Endothelial cell (in vitro differentiated cells): ENCODE measurements at regions not wholly inside any gene's neighbourhood (a gene's known extent, or its start where the extent isn't known, plus 50 kb on each side); places are given as distances from the start of the nearest gene placed in this dataset.

Experiments
- DNase-seq: peaks from one replicate; pipeline ENCODE4 v3.0.0; 2021; ENCODE audit warnings: low spot score
- H3K27ac Mint-ChIP-seq: one replicate; pipeline ENCODE4 v1.8.0; 2021; ENCODE audit warnings: mixed read lengths, inconsistent platforms; ENCODE audit not compliant: unreplicated experiment
- H3K27me3 Mint-ChIP-seq: one replicate; pipeline ENCODE4 v1.8.0; 2021; ENCODE audit warnings: mild to moderate bottlenecking, moderate library complexity, mixed read lengths, inconsistent platforms; ENCODE audit not compliant: unreplicated experiment
- H3K36me3 Mint-ChIP-seq: one replicate; pipeline ENCODE4 v1.8.0; 2021; ENCODE audit warnings: mild to moderate bottlenecking, low read depth, mixed read lengths, inconsistent platforms; ENCODE audit not compliant: unreplicated experiment
- H3K4me1 Mint-ChIP-seq: one replicate; pipeline ENCODE4 v1.8.0; 2021; ENCODE audit warnings: mild to moderate bottlenecking, mixed read lengths, inconsistent platforms; ENCODE audit not compliant: unreplicated experiment
- H3K4me3 Mint-ChIP-seq: one replicate; pipeline ENCODE4 v1.8.0; 2021; ENCODE audit warnings: mild to moderate bottlenecking, mixed read lengths, inconsistent platforms; ENCODE audit not compliant: unreplicated experiment
- H3K9me3 Mint-ChIP-seq: one replicate; pipeline ENCODE4 v1.8.0; 2021; ENCODE audit warnings: mixed read lengths, inconsistent platforms; ENCODE audit not compliant: unreplicated experiment
- TF ChIP-seq, protein P1 (sequence below): fragments of 200-600 bp; sonication (generic); IDR thresholded peaks from one replicate; pipeline ENCODE4 v1.5.0; 2021; ENCODE audit warnings: antibody characterized with exemption; ENCODE audit not compliant: unreplicated experiment

DNA sequence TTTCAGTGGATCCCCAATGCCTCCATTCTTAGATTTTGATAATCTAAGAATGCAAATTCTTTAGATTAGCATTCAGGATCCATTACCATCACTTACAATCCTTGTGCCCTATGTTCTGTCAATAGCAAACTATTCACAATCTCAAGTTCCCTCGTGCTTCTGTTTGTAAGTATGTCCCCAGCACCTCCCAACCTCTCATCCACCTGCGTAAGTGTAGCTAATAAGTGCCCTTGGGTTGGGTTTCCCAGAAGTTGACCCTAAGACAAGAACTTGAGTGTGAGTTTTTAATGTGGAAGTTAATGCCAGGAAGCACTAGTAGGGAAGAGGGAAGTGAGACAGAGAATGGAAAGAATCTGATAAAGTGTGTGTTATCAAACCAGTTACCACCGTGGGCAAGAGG lies 72.6 kb upstream of the PAK5 start:
- no peak overlapping the region for H3K4me3 Mint-ChIP-seq
- TF ChIP-seq, protein P1, sequence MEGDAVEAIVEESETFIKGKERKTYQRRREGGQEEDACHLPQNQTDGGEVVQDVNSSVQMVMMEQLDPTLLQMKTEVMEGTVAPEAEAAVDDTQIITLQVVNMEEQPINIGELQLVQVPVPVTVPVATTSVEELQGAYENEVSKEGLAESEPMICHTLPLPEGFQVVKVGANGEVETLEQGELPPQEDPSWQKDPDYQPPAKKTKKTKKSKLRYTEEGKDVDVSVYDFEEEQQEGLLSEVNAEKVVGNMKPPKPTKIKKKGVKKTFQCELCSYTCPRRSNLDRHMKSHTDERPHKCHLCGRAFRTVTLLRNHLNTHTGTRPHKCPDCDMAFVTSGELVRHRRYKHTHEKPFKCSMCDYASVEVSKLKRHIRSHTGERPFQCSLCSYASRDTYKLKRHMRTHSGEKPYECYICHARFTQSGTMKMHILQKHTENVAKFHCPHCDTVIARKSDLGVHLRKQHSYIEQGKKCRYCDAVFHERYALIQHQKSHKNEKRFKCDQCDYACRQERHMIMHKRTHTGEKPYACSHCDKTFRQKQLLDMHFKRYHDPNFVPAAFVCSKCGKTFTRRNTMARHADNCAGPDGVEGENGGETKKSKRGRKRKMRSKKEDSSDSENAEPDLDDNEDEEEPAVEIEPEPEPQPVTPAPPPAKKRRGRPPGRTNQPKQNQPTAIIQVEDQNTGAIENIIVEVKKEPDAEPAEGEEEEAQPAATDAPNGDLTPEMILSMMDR = no peak
- peaks cover 2% of the 10 kb centered on the region for H3K4me1 Mint-ChIP-seq
- H3K36me3 Mint-ChIP-seq = no peaks in the 10 kb centered on the region
- H3K9me3 Mint-ChIP-seq = no peaks in the 10 kb centered on the region
- no peak overlapping the region for H3K27ac Mint-ChIP-seq
- no peaks in the 10 kb centered on the region for H3K27me3 Mint-ChIP-seq
- no peak for DNase-seq

DNA sequence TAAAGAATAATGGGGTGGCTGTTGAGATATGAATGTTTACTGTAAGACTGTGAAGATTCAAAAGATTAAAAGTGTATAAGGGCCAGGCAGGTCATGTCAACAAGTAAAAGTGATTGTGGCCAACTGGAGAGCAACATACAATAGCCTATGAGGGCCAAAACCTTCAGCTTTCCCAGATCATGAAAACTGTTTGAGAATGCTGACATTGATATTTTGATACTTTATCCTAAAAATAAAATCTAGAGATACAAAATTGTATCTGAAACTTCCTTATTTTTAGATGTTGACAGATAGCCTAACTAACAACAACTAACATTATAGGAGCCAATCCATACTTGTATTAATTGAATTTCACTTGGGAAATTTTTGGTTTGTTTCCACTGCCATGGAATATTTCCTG lies 70.3 kb upstream of the PAK5 start:
- no peaks in the 10 kb centered on the region for H3K27me3 Mint-ChIP-seq
- TF ChIP-seq, protein P1 = no peak
- H3K4me1 Mint-ChIP-seq = peaks cover 2% of the 10 kb centered on the region
- H3K27ac Mint-ChIP-seq = no peak overlapping the region
- H3K4me3 Mint-ChIP-seq = no peak overlapping the region
- H3K36me3 Mint-ChIP-seq = no peaks in the 10 kb centered on the region
- DNase-seq = no peak
- no peaks in the 10 kb centered on the region for H3K9me3 Mint-ChIP-seq

DNA sequence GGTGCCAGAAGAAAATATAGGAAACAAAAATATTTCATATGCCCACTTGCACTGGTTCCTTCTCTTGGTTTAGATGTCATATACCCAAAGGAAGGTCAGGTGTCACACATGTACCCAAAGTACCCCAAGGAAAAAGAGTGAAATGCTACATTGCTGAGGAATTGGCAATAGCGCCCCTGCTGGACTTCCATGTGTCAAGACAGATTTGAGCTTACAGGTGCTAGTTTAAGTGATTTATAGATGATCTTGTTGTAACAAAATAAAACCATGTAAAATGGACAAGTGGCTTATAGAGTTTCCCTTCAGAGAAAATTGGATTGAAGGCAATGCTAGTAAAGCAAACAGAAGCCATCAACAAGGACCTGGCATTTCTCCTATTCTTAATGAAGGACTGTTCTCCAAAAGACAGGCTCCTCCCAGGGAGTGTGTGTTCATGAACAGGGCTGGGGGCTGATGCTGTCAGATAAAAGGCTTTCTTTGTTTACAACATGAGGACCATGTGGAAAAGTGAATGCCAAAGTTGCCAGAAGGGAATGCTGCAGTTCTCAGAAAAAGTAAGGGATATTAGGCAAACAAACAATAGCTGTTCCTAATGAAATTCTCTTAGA lies 64.3 kb upstream of the PAK5 start:
- Mint-ChIP-seq H3K9me3 (no peaks in the 10 kb centered on the region), H3K27me3 (no peaks in the 10 kb centered on the region), H3K4me3 (no peak overlapping the region), H3K4me1 (peaks cover 5% of the 10 kb centered on the region), H3K27ac (no peak overlapping the region), H3K36me3 (no peaks in the 10 kb centered on the region)
- TF ChIP-seq, protein P1 = peak; percentile 77
- peak; percentile 26 for DNase-seq

DNA sequence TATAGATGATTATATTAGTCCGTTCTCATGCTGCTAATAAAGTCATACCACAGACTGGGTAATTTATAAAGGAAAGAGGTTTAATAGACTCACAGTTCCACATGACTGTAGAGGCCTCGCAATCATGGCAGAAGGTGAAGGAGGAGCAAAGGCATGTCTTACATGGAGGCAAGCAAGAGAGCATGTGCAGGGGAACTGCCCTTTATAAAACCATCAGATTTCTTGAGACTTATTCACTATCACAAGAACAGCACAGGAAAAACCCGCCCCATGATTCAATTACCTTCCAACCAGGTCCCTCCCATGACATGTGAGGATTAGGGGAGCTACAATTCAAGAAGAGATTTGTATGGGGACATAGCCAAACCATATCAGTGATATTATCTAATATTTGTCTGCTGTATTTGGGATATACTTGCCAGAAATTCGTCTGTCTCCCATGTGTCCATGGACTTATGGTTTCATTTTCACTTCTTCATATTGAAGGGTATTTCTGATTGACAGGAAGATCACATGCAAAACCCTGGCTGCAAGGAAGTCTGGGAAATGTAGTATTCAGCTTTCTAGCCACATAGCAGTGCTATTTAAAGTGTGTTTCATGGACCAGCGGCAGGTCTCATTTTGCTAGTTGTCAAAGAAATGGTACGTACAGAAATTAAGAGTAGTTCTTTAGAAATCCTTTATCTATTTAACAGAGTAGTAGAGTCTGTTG lies 50.5 kb upstream of the PAK5 start:
- no peaks in the 10 kb centered on the region for H3K36me3 Mint-ChIP-seq
- peaks cover 1% of the 10 kb centered on the region for H3K27me3 Mint-ChIP-seq
- no peak for DNase-seq
- TF ChIP-seq, protein P1 = no peak
- H3K4me1 Mint-ChIP-seq = no peaks in the 10 kb centered on the region
- no peak overlapping the region for H3K27ac Mint-ChIP-seq
- no peak overlapping the region for H3K4me3 Mint-ChIP-seq
- H3K9me3 Mint-ChIP-seq = no peaks in the 10 kb centered on the region
